Nephron progenitor cell (in vitro differentiated cells): ENCODE measurements at regions not wholly inside any gene's neighbourhood (a gene's known extent, or its start where the extent isn't known, plus 50 kb on each side); places are given as distances from the start of the nearest gene placed in this dataset.

Experiments used
- DNase-seq: peaks from one replicate; pipeline ENCODE4 v3.0.0; 2021
- H3K27ac Mint-ChIP-seq: 2 replicates; pipeline ENCODE4 v1.8.0; 2021; ENCODE audit warnings: mild to moderate bottlenecking, moderate library complexity, mixed read lengths
- H3K27me3 Mint-ChIP-seq: 2 replicates; pipeline ENCODE4 v1.8.0; 2021; ENCODE audit warnings: mild to moderate bottlenecking, low read depth, mixed read lengths; ENCODE audit not compliant: poor library complexity
- H3K36me3 Mint-ChIP-seq: 2 replicates; pipeline ENCODE4 v1.8.0; 2021; ENCODE audit warnings: low read depth, mixed read lengths
- H3K4me1 Mint-ChIP-seq: 2 replicates; pipeline ENCODE4 v1.8.0; 2021; ENCODE audit warnings: mixed read lengths
- H3K4me3 Mint-ChIP-seq: 2 replicates; pipeline ENCODE4 v1.8.0; 2021; ENCODE audit warnings: mild to moderate bottlenecking, moderate library complexity, mixed read lengths
- H3K9me3 Mint-ChIP-seq: 2 replicates; pipeline ENCODE4 v1.8.0; 2021; ENCODE audit warnings: mild to moderate bottlenecking, moderate library complexity, mixed read lengths
- CTCF ChIP-seq: fragments of 200-600 bp; sonication (generic); IDR thresholded peaks from 2 replicates; pipeline ENCODE4 v1.5.0; 2021; ENCODE audit warnings: antibody characterized with exemption

GRCh38 chr6:40899684-40900155 is 139.3 kb downstream of the UNC5CL start:
- no peak for DNase-seq
- no peak for TF ChIP-seq CTCF
- Mint-ChIP-seq H3K27ac (no peak overlapping the region), H3K4me1 (peaks cover 8% of the 10 kb centered on the region), H3K9me3 (no peaks in the 10 kb centered on the region), H3K36me3 (no peaks in the 10 kb centered on the region), H3K27me3 (peaks cover 33% of the 10 kb centered on the region), H3K4me3 (no peak overlapping the region)

GRCh38 chr6:40898073-40898472 is 140.9 kb downstream of the UNC5CL start:
- no peaks in the 10 kb centered on the region for H3K36me3 Mint-ChIP-seq
- H3K4me1 Mint-ChIP-seq = peaks cover 23% of the 10 kb centered on the region
- TF ChIP-seq CTCF = no peak
- H3K9me3 Mint-ChIP-seq = no peaks in the 10 kb centered on the region
- H3K4me3 Mint-ChIP-seq = no peak overlapping the region
- peaks cover 43% of the 10 kb centered on the region for H3K27me3 Mint-ChIP-seq
- DNase-seq = no peak
- no peak overlapping the region for H3K27ac Mint-ChIP-seq

GRCh38 chr6:40897390-40898003 is 141.5 kb downstream of the UNC5CL start:
- DNase-seq = no peak
- no peaks in the 10 kb centered on the region for H3K36me3 Mint-ChIP-seq
- H3K9me3 Mint-ChIP-seq = no peaks in the 10 kb centered on the region
- H3K27ac Mint-ChIP-seq = no peak overlapping the region
- peaks cover 28% of the 10 kb centered on the region for H3K4me1 Mint-ChIP-seq
- TF ChIP-seq CTCF = no peak
- H3K27me3 Mint-ChIP-seq = peaks cover 46% of the 10 kb centered on the region
- no peak overlapping the region for H3K4me3 Mint-ChIP-seq

GRCh38 chr6:40896696-40897095 is 142.3 kb downstream of the UNC5CL start:
- Mint-ChIP-seq H3K4me1 (peaks cover 36% of the 10 kb centered on the region), H3K36me3 (no peaks in the 10 kb centered on the region), H3K27me3 (peaks cover 45% of the 10 kb centered on the region), H3K27ac (no peak overlapping the region), H3K4me3 (no peak overlapping the region), H3K9me3 (no peaks in the 10 kb centered on the region)
- DNase-seq = no peak
- TF ChIP-seq CTCF = no peak

GRCh38 chr6:40894962-40895799 is 143.8 kb downstream of the UNC5CL start:
- DNase-seq = peak; percentile 60
- Mint-ChIP-seq H3K4me3 (no peak overlapping the region), H3K4me1 (peaks cover 51% of the 10 kb centered on the region), H3K27me3 (peaks cover 36% of the 10 kb centered on the region), H3K27ac (no peak overlapping the region), H3K9me3 (no peaks in the 10 kb centered on the region), H3K36me3 (no peaks in the 10 kb centered on the region)
- peak; percentile 51 for TF ChIP-seq CTCF
